Vagina (tissue), 2 donors: ENCODE measurements at regions not wholly inside any gene's neighbourhood (a gene's known extent, or its start where the extent isn't known, plus 50 kb on each side); places are given as distances from the start of the nearest gene placed in this dataset.

Experiments
- DNase-seq, 2 donors: peaks; one replicate each; pipeline ENCODE4 v3.0.0-alpha.2; 2017; ENCODE audit errors: extremely low spot score in 2 of 2
- H3K27ac ChIP-seq: fragments of 200-600 bp; sonication (generic); one replicate; pipeline ENCODE4 v1.5.1; 2019
- H3K27me3 ChIP-seq: fragments of 200-600 bp; sonication (generic); one replicate; pipeline ENCODE4 v1.5.1; 2019
- H3K36me3 ChIP-seq, 2 donors: fragments of 200-600 bp; sonication (generic); one replicate each; pipeline ENCODE4 v1.5.1; 2017 to 2019
- H3K4me1 ChIP-seq: fragments of 200-600 bp; sonication (generic); one replicate; pipeline ENCODE4 v1.5.1; 2019
- H3K4me3 ChIP-seq, 2 donors: fragments of 200-600 bp; sonication (generic); 1 replicate in 1 of 2; 2 replicates in 1 of 2; pipeline ENCODE4 v1.5.1; 2016 to 2019
- H3K9me3 ChIP-seq: fragments of 200-600 bp; sonication (generic); one replicate; pipeline ENCODE4 v1.5.1; 2019
- POLR2A ChIP-seq, 2 donors: fragments of 450-650 bp; IDR thresholded peaks; one replicate each; pipeline ENCODE4 v1.6.1; 2017; ENCODE audit warnings: antibody characterized with exemption in 2 of 2, mild to moderate bottlenecking in 2 of 2, moderate library complexity in 2 of 2
- POLR2AphosphoS5 ChIP-seq, 2 donors: sonication (generic); formaldehyde crosslinking; IDR thresholded peaks; one replicate each; pipeline ENCODE4 v1.9.0; 2017; ENCODE audit warnings: antibody characterized with exemption in 2 of 2, mild to moderate bottlenecking in 2 of 2, low read depth in 1 of 2; ENCODE audit not compliant: insufficient read depth in 1 of 2
- intact Hi-C: fragments of 100-400 bp; cut with DNase I; formaldehyde crosslinking; loops from one replicate; pipeline ENCODE4 v1.15.1; 2023
- TF ChIP-seq, protein P1 (sequence below), 3 experiments: fragments of 450-650 bp in 2 of 3; fragments of 200-600 bp in 1 of 3; sonication (generic) in 1 of 3; IDR thresholded peaks; one replicate each; pipeline ENCODE4 v1.5.1; 2017 to 2019; ENCODE audit warnings: antibody characterized with exemption in 3 of 3, mild to moderate bottlenecking in 2 of 3, moderate library complexity in 2 of 3

- TF ChIP-seq, protein P1, sequence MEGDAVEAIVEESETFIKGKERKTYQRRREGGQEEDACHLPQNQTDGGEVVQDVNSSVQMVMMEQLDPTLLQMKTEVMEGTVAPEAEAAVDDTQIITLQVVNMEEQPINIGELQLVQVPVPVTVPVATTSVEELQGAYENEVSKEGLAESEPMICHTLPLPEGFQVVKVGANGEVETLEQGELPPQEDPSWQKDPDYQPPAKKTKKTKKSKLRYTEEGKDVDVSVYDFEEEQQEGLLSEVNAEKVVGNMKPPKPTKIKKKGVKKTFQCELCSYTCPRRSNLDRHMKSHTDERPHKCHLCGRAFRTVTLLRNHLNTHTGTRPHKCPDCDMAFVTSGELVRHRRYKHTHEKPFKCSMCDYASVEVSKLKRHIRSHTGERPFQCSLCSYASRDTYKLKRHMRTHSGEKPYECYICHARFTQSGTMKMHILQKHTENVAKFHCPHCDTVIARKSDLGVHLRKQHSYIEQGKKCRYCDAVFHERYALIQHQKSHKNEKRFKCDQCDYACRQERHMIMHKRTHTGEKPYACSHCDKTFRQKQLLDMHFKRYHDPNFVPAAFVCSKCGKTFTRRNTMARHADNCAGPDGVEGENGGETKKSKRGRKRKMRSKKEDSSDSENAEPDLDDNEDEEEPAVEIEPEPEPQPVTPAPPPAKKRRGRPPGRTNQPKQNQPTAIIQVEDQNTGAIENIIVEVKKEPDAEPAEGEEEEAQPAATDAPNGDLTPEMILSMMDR (IDR thresholded peaks at IDR 0.05), result no peak
- TF ChIP-seq POLR2AphosphoS5 (IDR thresholded peaks at IDR 0.05; ENCODE audit: insufficient read depth in 1 of 2, low read depth in 1 of 2), result peak in 1 of 2 donors; percentile 21
- no peak for TF ChIP-seq POLR2A (IDR thresholded peaks at IDR 0.05)
- Histone ChIP-seq H3K4me1 (peaks cover 27% of the 10 kb centered on the region), H3K27ac (no peak overlapping the region), H3K36me3 (no peaks in the 10 kb centered on the region), H3K9me3 (no peaks in the 10 kb centered on the region), H3K4me3 (no peak overlapping the region), H3K27me3 (no peaks in the 10 kb centered on the region)
- no peak for DNase-seq
- intact Hi-C loops, result loop anchor here (5.0 kb wide), 1 partner anchor 370 kb away; no protein-coding TSS in a partner anchor
Observed at GRCh38 chr9:91056917-91057316, 255.3 kb downstream of the SYK start.

DNA sequence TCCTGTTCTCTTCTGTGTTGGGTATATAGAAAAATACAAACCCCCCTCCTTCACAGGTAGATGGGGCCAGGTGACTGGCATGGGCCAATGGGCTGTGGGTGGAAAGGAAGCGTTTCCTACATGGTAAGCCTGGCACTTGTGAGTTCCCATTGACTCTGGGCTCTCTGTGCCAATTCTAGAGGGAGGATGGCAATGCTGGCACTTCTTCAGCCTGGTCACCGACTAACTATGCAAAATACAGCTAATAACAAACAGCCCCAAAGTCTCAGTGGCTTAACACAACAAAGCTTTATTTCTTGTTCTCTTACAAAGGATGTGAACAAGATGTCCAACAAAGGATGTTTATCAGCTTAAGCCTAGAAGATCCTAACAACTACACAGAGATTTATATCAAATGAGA is 258.1 kb downstream of the SYK start:
- peak overlapping the region; percentile 70 for H3K27ac ChIP-seq
- peaks cover 32% of the 10 kb centered on the region for H3K4me1 ChIP-seq
- no peaks in the 10 kb centered on the region for H3K36me3 ChIP-seq
- no peaks in the 10 kb centered on the region for H3K9me3 ChIP-seq
- no peak overlapping the region for H3K4me3 ChIP-seq
- peak; percentile 40 to 83 for DNase-seq
- intact Hi-C loops, result loop anchor here (5.0 kb wide), 2 partner anchors 133 to 368 kb away; no protein-coding TSS in a partner anchor
- TF ChIP-seq, protein P1 (IDR thresholded peaks at IDR 0.05), result no peak
- TF ChIP-seq POLR2AphosphoS5 (IDR thresholded peaks at IDR 0.05; ENCODE audit: insufficient read depth in 1 of 2, low read depth in 1 of 2), result no peak
- no peak for TF ChIP-seq POLR2A (IDR thresholded peaks at IDR 0.05)
- H3K27me3 ChIP-seq, result no peaks in the 10 kb centered on the region

- intact Hi-C loops, result loop anchor here (5.0 kb wide), 1 partner anchor 132 kb away; no protein-coding TSS in a partner anchor
- Histone ChIP-seq H3K36me3 (no peaks in the 10 kb centered on the region), H3K9me3 (no peaks in the 10 kb centered on the region), H3K27me3 (no peaks in the 10 kb centered on the region), H3K27ac (peak overlapping the region; percentile 70), H3K4me1 (peaks cover 32% of the 10 kb centered on the region), H3K4me3 (no peak overlapping the region)
- TF ChIP-seq, protein P1 (IDR thresholded peaks at IDR 0.05), result no peak
- peak; percentile 72 to 84 for TF ChIP-seq POLR2AphosphoS5 (IDR thresholded peaks at IDR 0.05; ENCODE audit: insufficient read depth in 1 of 2, low read depth in 1 of 2)
- DNase-seq, result peak; percentile 25 to 95
Observed at GRCh38 chr9:91060520-91061343, 259.1 kb downstream of the SYK start.

GRCh38 chr9:91061506-91061905 is 259.9 kb downstream of the SYK start:
- intact Hi-C loops, result loop anchor here (5.0 kb wide), 1 partner anchor 131 kb away; no protein-coding TSS in a partner anchor
- Histone ChIP-seq H3K27me3 (no peaks in the 10 kb centered on the region), H3K4me3 (no peak overlapping the region), H3K27ac (peak overlapping the region; percentile 70), H3K4me1 (peaks cover 32% of the 10 kb centered on the region), H3K9me3 (no peaks in the 10 kb centered on the region), H3K36me3 (no peaks in the 10 kb centered on the region)
- peak; percentile 31 to 86 for DNase-seq
- TF ChIP-seq, protein P1 (IDR thresholded peaks at IDR 0.05), result no peak
- TF ChIP-seq POLR2A (IDR thresholded peaks at IDR 0.05) (no peak), POLR2AphosphoS5 (IDR thresholded peaks at IDR 0.05; ENCODE audit: insufficient read depth in 1 of 2, low read depth in 1 of 2) (no peak)

DNA sequence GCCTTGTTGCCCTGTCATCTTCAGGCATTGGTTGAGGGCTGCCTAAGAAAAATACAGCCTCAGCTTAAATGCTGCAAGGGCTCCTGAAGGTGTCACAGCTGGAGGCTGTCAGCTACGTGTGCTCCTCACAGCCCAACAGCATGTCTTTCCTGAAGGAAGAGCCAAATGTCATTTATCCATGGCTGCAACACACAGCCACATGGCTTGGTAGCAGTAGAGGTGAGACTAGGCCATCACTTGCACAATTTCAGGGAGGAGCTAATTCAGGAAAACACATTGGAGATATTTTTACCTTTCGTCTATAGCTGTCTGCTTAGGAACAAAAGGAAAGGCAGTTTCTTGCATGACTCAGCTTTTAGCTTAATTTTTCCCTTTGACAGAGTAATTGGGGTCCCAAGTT is 260.7 kb downstream of the SYK start:
- H3K27ac ChIP-seq, result peak overlapping the region; percentile 70
- peak; percentile 43 to 77 for DNase-seq
- H3K36me3 ChIP-seq, result no peaks in the 10 kb centered on the region
- TF ChIP-seq POLR2AphosphoS5 (IDR thresholded peaks at IDR 0.05; ENCODE audit: insufficient read depth in 1 of 2, low read depth in 1 of 2) (no peak), POLR2A (IDR thresholded peaks at IDR 0.05) (no peak)
- TF ChIP-seq, protein P1 (IDR thresholded peaks at IDR 0.05), result no peak
- H3K27me3 ChIP-seq, result no peaks in the 10 kb centered on the region
- intact Hi-C loops, result loop anchor here (5.0 kb wide), 1 partner anchor 130 kb away; no protein-coding TSS in a partner anchor
- H3K4me1 ChIP-seq, result peaks cover 32% of the 10 kb centered on the region
- H3K4me3 ChIP-seq, result no peak overlapping the region
- H3K9me3 ChIP-seq, result no peaks in the 10 kb centered on the region
